K562 (cell line): ENCODE measurements at regions not wholly inside any gene's neighbourhood (a gene's known extent, or its start where the extent isn't known, plus 50 kb on each side); places are given as distances from the start of the nearest gene placed in this dataset.
"Not testable (repeated sequence)": the region's sequence is repeated elsewhere in the genome, so short reads cannot be mapped to it uniquely, and the experiment has no call there.

ENCODE experiments used
- E2F1 ChIP-seq: sonication (generic); formaldehyde crosslinking; IDR thresholded peaks from 2 replicates; pipeline ENCODE4 v1.8.1; 2023; ENCODE audit warnings: mild to moderate bottlenecking, missing genetic modification reagents, moderate library complexity
- KLF10 ChIP-seq: fragments of 250-450 bp; sonication (Bioruptor Pico); IDR thresholded peaks from 2 replicates; pipeline ENCODE4 v1.6.1; 2021; ENCODE audit warnings: matching md5 sums
- RAD51 ChIP-seq: fragments of 450-650 bp; IDR thresholded peaks from 2 replicates; pipeline ENCODE4 v1.7.1; 2016; ENCODE audit warnings: low read depth, mild to moderate bottlenecking, borderline replicate concordance
- RERE ChIP-seq: sonication (generic); formaldehyde crosslinking; IDR thresholded peaks from 2 replicates; pipeline ENCODE4 v1.8.0; 2023; ENCODE audit warnings: missing genetic modification reagents, mild to moderate bottlenecking, borderline replicate concordance
- ZNF384 ChIP-seq: IDR thresholded peaks from 2 replicates; pipeline ENCODE4 v1.6.1; 2012; ENCODE audit warnings: low read depth, low read length, improper control_type of control experiment

GRCh38 chr5:21459744-21460073, 1393.4 kb downstream of the CDH12 start:
- TF ChIP-seq E2F1 (CRISPR knock-in tag); RERE (CRISPR knock-in tag); ZNF384; RAD51; KLF10 (CRISPR knock-in tag): not testable (repeated sequence)
